Neural progenitor cell (in vitro differentiated cells): ENCODE measurements at regions not wholly inside any gene's neighbourhood (a gene's known extent, or its start where the extent isn't known, plus 50 kb on each side); places are given as distances from the start of the nearest gene placed in this dataset.

Experiments used
- DNase-seq: peaks from one replicate; pipeline ENCODE4 v3.0.0-alpha.2; 2016; ENCODE audit warnings: low spot score
- H2AFZ ChIP-seq: fragments of 200-600 bp; sonication (generic); replicated peaks from 2 replicates; pipeline ENCODE4 v1.6.1; 2016; ENCODE audit warnings: antibody characterized with exemption
- H3F3A ChIP-seq: fragments of 200-600 bp; sonication (generic); 2 replicates; pipeline ENCODE4 v1.6.1; 2016; ENCODE audit warnings: antibody characterized with exemption, low read depth
- H3K27ac ChIP-seq: fragments of 200-600 bp; sonication (generic); 2 replicates; pipeline ENCODE4 v1.5.1; 2016; ENCODE audit warnings: mild to moderate bottlenecking
- H3K27me3 ChIP-seq: fragments of 200-600 bp; sonication (generic); 2 replicates; pipeline ENCODE4 v1.6.1; 2016; ENCODE audit warnings: mild to moderate bottlenecking, moderate library complexity
- H3K36me3 ChIP-seq: fragments of 200-600 bp; sonication (generic); 2 replicates; pipeline ENCODE4 v1.5.1; 2016
- H3K4me1 ChIP-seq: fragments of 200-600 bp; sonication (generic); 2 replicates; pipeline ENCODE4 v1.6.1; 2016; ENCODE audit warnings: mixed run types
- H3K4me2 ChIP-seq: fragments of 200-600 bp; sonication (generic); 2 replicates; pipeline ENCODE4 v1.6.1; 2016
- H3K4me3 ChIP-seq: fragments of 200-600 bp; sonication (generic); 2 replicates; pipeline ENCODE4 v1.5.1; 2016
- H3K79me2 ChIP-seq: fragments of 200-600 bp; sonication (generic); 2 replicates; pipeline ENCODE4 v1.6.1; 2016; ENCODE audit warnings: low read depth
- H3K9ac ChIP-seq: fragments of 200-600 bp; sonication (generic); 2 replicates; pipeline ENCODE4 v1.6.1; 2016
- H3K9me3 ChIP-seq: fragments of 200-600 bp; sonication (generic); 2 replicates; pipeline ENCODE4 v1.5.1; 2016; ENCODE audit warnings: low read depth
- H4K20me1 ChIP-seq: fragments of 200-600 bp; sonication (generic); 2 replicates; pipeline ENCODE4 v1.6.1; 2016; ENCODE audit warnings: low read depth
- H3K27ac Mint-ChIP-seq: 3 replicates; pipeline ENCODE4 v1.8.0; 2021; ENCODE audit warnings: mixed read lengths
- H3K27me3 Mint-ChIP-seq: 2 replicates; pipeline ENCODE4 v1.8.0; 2022; ENCODE audit warnings: low read depth, mild to moderate bottlenecking, inconsistent platforms, moderate library complexity, mixed read lengths; ENCODE audit not compliant: insufficient read depth
- H3K36me3 Mint-ChIP-seq: 3 replicates; pipeline ENCODE4 v1.8.0; 2021; ENCODE audit warnings: mixed read lengths
- H3K4me1 Mint-ChIP-seq: 3 replicates; pipeline ENCODE4 v1.8.0; 2021; ENCODE audit warnings: mixed read lengths
- H3K4me3 Mint-ChIP-seq: 3 replicates; pipeline ENCODE4 v1.8.0; 2021; ENCODE audit warnings: mild to moderate bottlenecking, moderate library complexity, mixed read lengths
- H3K9me3 Mint-ChIP-seq: 3 replicates; pipeline ENCODE4 v1.8.0; 2020; ENCODE audit warnings: mixed read lengths
- EZH2 ChIP-seq: fragments of 200-600 bp; sonication (generic); IDR thresholded peaks from 2 replicates; pipeline ENCODE4 v1.6.1; 2017; ENCODE audit warnings: antibody characterized with exemption, mild to moderate bottlenecking, moderate library complexity
- EZH2phosphoT487 ChIP-seq: fragments of 200-600 bp; sonication (generic); IDR thresholded peaks from 2 replicates; pipeline ENCODE4 v1.6.1; 2017; ENCODE audit warnings: antibody characterized with exemption
- TF ChIP-seq, protein P1 (sequence below): fragments of 200-600 bp; sonication (generic); IDR thresholded peaks from 2 replicates; pipeline ENCODE4 v1.5.1; 2017; ENCODE audit warnings: antibody characterized with exemption, mild to moderate bottlenecking

DNA sequence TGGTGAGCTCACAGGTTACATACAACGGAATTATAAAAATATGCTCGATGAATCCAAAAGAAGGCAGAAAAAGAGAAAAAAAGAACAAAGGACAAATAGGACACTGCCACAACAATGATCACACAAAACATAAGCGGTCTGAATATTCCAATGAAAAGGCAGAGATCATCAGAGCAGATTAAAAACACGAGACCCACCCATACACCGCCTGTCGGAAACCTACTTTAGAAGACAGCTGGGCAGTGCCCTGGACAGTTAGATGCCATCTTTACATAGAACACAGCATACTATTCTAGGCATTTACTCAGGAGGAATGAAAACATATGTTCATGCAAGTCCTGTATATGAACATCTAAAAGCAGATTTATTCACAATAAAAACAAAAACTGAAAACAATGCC, 204.1 kb downstream of the TTLL2 start:
- no peak for DNase-seq
- peaks cover 8% of the 10 kb centered on the region for H3K27me3 Mint-ChIP-seq
- H3K4me1 Mint-ChIP-seq: peaks cover 71% of the 10 kb centered on the region
- Histone ChIP-seq H4K20me1 (no peaks in the 10 kb centered on the region), H3K4me2 (no peak overlapping the region), H3F3A (peaks cover 4% of the 10 kb centered on the region), H3K27me3 (no peaks in the 10 kb centered on the region), H3K4me3 (no peak overlapping the region), H3K9ac (no peak overlapping the region), H3K4me1 (peaks cover 24% of the 10 kb centered on the region), H3K79me2 (no peaks in the 10 kb centered on the region), H3K9me3 (no peaks in the 10 kb centered on the region), H3K27ac (no peak overlapping the region), H3K36me3 (no peaks in the 10 kb centered on the region), H2AFZ (no peak overlapping the region)
- H3K27ac Mint-ChIP-seq: no peak overlapping the region
- H3K4me3 Mint-ChIP-seq: no peak overlapping the region
- no peaks in the 10 kb centered on the region for H3K36me3 Mint-ChIP-seq
- H3K9me3 Mint-ChIP-seq: peaks cover 3% of the 10 kb centered on the region
- TF ChIP-seq EZH2 (no peak), EZH2phosphoT487 (no peak)
- TF ChIP-seq, protein P1, sequence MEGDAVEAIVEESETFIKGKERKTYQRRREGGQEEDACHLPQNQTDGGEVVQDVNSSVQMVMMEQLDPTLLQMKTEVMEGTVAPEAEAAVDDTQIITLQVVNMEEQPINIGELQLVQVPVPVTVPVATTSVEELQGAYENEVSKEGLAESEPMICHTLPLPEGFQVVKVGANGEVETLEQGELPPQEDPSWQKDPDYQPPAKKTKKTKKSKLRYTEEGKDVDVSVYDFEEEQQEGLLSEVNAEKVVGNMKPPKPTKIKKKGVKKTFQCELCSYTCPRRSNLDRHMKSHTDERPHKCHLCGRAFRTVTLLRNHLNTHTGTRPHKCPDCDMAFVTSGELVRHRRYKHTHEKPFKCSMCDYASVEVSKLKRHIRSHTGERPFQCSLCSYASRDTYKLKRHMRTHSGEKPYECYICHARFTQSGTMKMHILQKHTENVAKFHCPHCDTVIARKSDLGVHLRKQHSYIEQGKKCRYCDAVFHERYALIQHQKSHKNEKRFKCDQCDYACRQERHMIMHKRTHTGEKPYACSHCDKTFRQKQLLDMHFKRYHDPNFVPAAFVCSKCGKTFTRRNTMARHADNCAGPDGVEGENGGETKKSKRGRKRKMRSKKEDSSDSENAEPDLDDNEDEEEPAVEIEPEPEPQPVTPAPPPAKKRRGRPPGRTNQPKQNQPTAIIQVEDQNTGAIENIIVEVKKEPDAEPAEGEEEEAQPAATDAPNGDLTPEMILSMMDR: no peak

GRCh38 chr6:167529444-167530335, 204.8 kb downstream of the TTLL2 start:
- Mint-ChIP-seq H3K4me1 (peaks cover 71% of the 10 kb centered on the region), H3K4me3 (peak overlapping the region; percentile 62), H3K27me3 (peaks cover 8% of the 10 kb centered on the region), H3K27ac (peak overlapping the region; percentile 79), H3K36me3 (no peaks in the 10 kb centered on the region), H3K9me3 (peaks cover 3% of the 10 kb centered on the region)
- no peak for TF ChIP-seq EZH2
- no peak for TF ChIP-seq EZH2phosphoT487
- TF ChIP-seq, protein P1: no peak
- no peak overlapping the region for H2AFZ ChIP-seq
- H3K9ac ChIP-seq: no peak overlapping the region
- H3K36me3 ChIP-seq: no peaks in the 10 kb centered on the region
- no peak overlapping the region for H3K4me2 ChIP-seq
- H3F3A ChIP-seq: peaks cover 4% of the 10 kb centered on the region
- H4K20me1 ChIP-seq: no peaks in the 10 kb centered on the region
- no peaks in the 10 kb centered on the region for H3K27me3 ChIP-seq
- no peaks in the 10 kb centered on the region for H3K9me3 ChIP-seq
- H3K4me3 ChIP-seq: no peak overlapping the region
- no peak overlapping the region for H3K27ac ChIP-seq
- no peaks in the 10 kb centered on the region for H3K79me2 ChIP-seq
- DNase-seq: no peak
- peaks cover 24% of the 10 kb centered on the region for H3K4me1 ChIP-seq

- no peaks in the 10 kb centered on the region for H4K20me1 ChIP-seq
- no peak overlapping the region for H2AFZ ChIP-seq
- no peak overlapping the region for H3K4me3 Mint-ChIP-seq
- no peak for DNase-seq
- H3K27me3 ChIP-seq: no peaks in the 10 kb centered on the region
- peak overlapping the region; percentile 53 for H3K27ac Mint-ChIP-seq
- H3K9me3 ChIP-seq: no peaks in the 10 kb centered on the region
- no peaks in the 10 kb centered on the region for H3K36me3 ChIP-seq
- peaks cover 3% of the 10 kb centered on the region for H3K9me3 Mint-ChIP-seq
- no peak overlapping the region for H3K4me2 ChIP-seq
- H3K4me3 ChIP-seq: no peak overlapping the region
- peaks cover 4% of the 10 kb centered on the region for H3F3A ChIP-seq
- H3K79me2 ChIP-seq: no peaks in the 10 kb centered on the region
- peaks cover 8% of the 10 kb centered on the region for H3K27me3 Mint-ChIP-seq
- no peaks in the 10 kb centered on the region for H3K36me3 Mint-ChIP-seq
- H3K27ac ChIP-seq: no peak overlapping the region
- no peak overlapping the region for H3K9ac ChIP-seq
- H3K4me1 Mint-ChIP-seq: peaks cover 71% of the 10 kb centered on the region
- no peak for TF ChIP-seq EZH2phosphoT487
- TF ChIP-seq EZH2: no peak
- TF ChIP-seq, protein P1: no peak
- H3K4me1 ChIP-seq: peaks cover 24% of the 10 kb centered on the region
These were observed 206.1 kb downstream of the TTLL2 start for GRCh38 chr6:167530951-167531350.
